ENCODE measurements at regions not wholly inside any gene's neighbourhood (a gene's known extent, or its start where the extent isn't known, plus 50 kb on each side); places are given as distances from the start of the nearest gene placed in this dataset.

GRCh38 chr12:94056419-94057158 lies 91.8 kb upstream of the PLXNC1 start:
- Histone ChIP-seq H3K9me3 (ENCODE audit: control insufficient read depth, low read length) (no peaks in the 10 kb centered on the region), H3K36me3 (ENCODE audit: control insufficient read depth, insufficient read depth, low read length) (no peaks in the 10 kb centered on the region), H3K4me1 (ENCODE audit: control insufficient read depth, insufficient read depth, low read length, poor library complexity, severe bottlenecking) (no peaks in the 10 kb centered on the region), H3K27me3 (replicated peaks; ENCODE audit: control insufficient read depth, insufficient read depth, low read length, poor library complexity, severe bottlenecking) (no peaks in the 10 kb centered on the region), H3K4me3 (ENCODE audit: insufficient read depth, low read depth, low read length, poor library complexity, severe bottlenecking) (no peak overlapping the region), H3K27ac (ENCODE audit: insufficient read depth, low read length, poor library complexity, severe bottlenecking) (no peak overlapping the region)
- DNase-seq: no peak

DNA sequence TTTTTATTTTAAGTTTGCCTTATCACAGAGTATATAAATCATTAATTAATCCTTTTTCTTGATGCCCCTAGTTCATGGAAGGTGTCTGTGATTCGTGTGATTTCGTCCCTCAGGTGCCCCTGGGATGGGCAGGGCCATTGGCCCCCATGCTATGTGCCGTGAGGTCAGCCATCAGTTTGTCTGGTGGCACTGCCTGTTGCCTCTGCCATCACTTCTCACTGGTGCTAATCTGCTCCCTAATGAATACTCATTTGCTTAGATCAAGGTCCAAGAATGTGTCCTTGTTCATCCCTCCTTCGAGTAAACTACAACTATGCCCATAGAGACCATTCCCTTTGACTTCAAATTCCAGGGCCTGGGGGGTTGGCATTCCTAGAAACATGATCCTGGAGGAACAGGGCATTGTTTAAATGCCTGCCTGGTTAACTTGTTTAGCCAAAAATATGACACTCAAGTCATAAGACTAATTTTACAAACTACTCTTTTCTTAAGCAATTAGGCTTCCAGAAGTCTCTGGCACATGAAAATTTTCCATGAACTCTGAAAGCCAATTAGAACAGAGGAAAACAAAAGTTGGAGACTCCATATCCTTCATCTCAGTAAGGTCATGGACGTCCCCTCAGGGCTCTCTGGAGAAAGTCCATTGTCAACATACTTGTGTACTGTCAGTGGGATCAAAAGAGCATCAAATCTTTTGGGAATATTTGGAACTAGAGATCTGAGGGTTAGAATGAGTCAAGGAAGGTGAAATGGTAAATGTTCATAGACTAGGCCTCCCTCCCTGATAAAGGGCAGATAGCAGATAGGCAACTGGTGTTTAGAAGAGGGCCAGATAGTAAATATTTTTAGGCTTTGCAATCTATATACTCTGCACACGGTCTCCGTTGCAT lies 90.9 kb upstream of the PLXNC1 start:
- Histone ChIP-seq H3K36me3 (ENCODE audit: control insufficient read depth, insufficient read depth, low read length) (no peaks in the 10 kb centered on the region), H3K4me3 (ENCODE audit: insufficient read depth, low read depth, low read length, poor library complexity, severe bottlenecking) (no peak overlapping the region), H3K9me3 (ENCODE audit: control insufficient read depth, low read length) (no peaks in the 10 kb centered on the region), H3K27me3 (replicated peaks; ENCODE audit: control insufficient read depth, insufficient read depth, low read length, poor library complexity, severe bottlenecking) (no peaks in the 10 kb centered on the region), H3K4me1 (ENCODE audit: control insufficient read depth, insufficient read depth, low read length, poor library complexity, severe bottlenecking) (no peaks in the 10 kb centered on the region), H3K27ac (ENCODE audit: insufficient read depth, low read length, poor library complexity, severe bottlenecking) (no peak overlapping the region)
- no peak for DNase-seq

- Histone ChIP-seq H3K4me1 (ENCODE audit: control insufficient read depth, insufficient read depth, low read length, poor library complexity, severe bottlenecking) (no peaks in the 10 kb centered on the region), H3K27ac (ENCODE audit: insufficient read depth, low read length, poor library complexity, severe bottlenecking) (no peak overlapping the region), H3K36me3 (ENCODE audit: control insufficient read depth, insufficient read depth, low read length) (no peaks in the 10 kb centered on the region), H3K4me3 (ENCODE audit: insufficient read depth, low read depth, low read length, poor library complexity, severe bottlenecking) (no peak overlapping the region), H3K9me3 (ENCODE audit: control insufficient read depth, low read length) (no peaks in the 10 kb centered on the region), H3K27me3 (replicated peaks; ENCODE audit: control insufficient read depth, insufficient read depth, low read length, poor library complexity, severe bottlenecking) (no peaks in the 10 kb centered on the region)
- DNase-seq: no peak
Observed at GRCh38 chr12:94059394-94060368, 88.7 kb upstream of the PLXNC1 start.

DNA sequence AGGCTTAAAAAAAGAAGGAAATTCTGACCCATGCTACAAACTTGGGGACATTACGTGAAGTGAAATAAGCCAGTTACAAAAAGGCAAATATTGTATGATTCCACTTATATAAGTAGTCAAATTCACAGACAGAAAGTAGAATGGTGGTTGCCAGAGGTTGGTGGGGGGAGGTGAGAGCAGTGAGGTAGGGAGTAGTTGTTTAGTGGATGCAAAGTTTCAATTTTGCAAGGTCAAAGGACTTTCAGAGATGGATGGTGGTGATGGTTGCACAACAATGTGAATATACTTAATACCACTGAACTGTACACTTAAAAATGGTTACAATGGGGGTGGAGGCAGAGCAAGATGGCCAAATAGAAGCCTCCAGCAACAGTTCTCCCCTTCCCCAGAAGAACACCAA lies 86.2 kb upstream of the PLXNC1 start:
- H3K4me3 ChIP-seq (ENCODE audit: insufficient read depth, low read depth, low read length, poor library complexity, severe bottlenecking): no peak overlapping the region
- H3K4me1 ChIP-seq (ENCODE audit: control insufficient read depth, insufficient read depth, low read length, poor library complexity, severe bottlenecking): no peaks in the 10 kb centered on the region
- DNase-seq: no peak
- no peaks in the 10 kb centered on the region for H3K9me3 ChIP-seq (ENCODE audit: control insufficient read depth, low read length)
- H3K27me3 ChIP-seq (replicated peaks; ENCODE audit: control insufficient read depth, insufficient read depth, low read length, poor library complexity, severe bottlenecking): no peaks in the 10 kb centered on the region
- H3K36me3 ChIP-seq (ENCODE audit: control insufficient read depth, insufficient read depth, low read length): no peaks in the 10 kb centered on the region
- H3K27ac ChIP-seq (ENCODE audit: insufficient read depth, low read length, poor library complexity, severe bottlenecking): no peak overlapping the region

- H3K27ac ChIP-seq (ENCODE audit: insufficient read depth, low read length, poor library complexity, severe bottlenecking): no peak overlapping the region
- H3K36me3 ChIP-seq (ENCODE audit: control insufficient read depth, insufficient read depth, low read length): no peaks in the 10 kb centered on the region
- H3K4me1 ChIP-seq (ENCODE audit: control insufficient read depth, insufficient read depth, low read length, poor library complexity, severe bottlenecking): no peaks in the 10 kb centered on the region
- H3K4me3 ChIP-seq (ENCODE audit: insufficient read depth, low read depth, low read length, poor library complexity, severe bottlenecking): no peak overlapping the region
- H3K9me3 ChIP-seq (ENCODE audit: control insufficient read depth, low read length): no peaks in the 10 kb centered on the region
- H3K27me3 ChIP-seq (replicated peaks; ENCODE audit: control insufficient read depth, insufficient read depth, low read length, poor library complexity, severe bottlenecking): no peaks in the 10 kb centered on the region
- DNase-seq: no peak
Observed at GRCh38 chr12:94062796-94063635, 85.4 kb upstream of the PLXNC1 start.

- Histone ChIP-seq H3K27me3 (replicated peaks; ENCODE audit: control insufficient read depth, insufficient read depth, low read length, poor library complexity, severe bottlenecking) (no peaks in the 10 kb centered on the region), H3K4me1 (ENCODE audit: control insufficient read depth, insufficient read depth, low read length, poor library complexity, severe bottlenecking) (no peaks in the 10 kb centered on the region), H3K27ac (ENCODE audit: insufficient read depth, low read length, poor library complexity, severe bottlenecking) (no peak overlapping the region), H3K36me3 (ENCODE audit: control insufficient read depth, insufficient read depth, low read length) (no peaks in the 10 kb centered on the region), H3K9me3 (ENCODE audit: control insufficient read depth, low read length) (no peaks in the 10 kb centered on the region), H3K4me3 (ENCODE audit: insufficient read depth, low read depth, low read length, poor library complexity, severe bottlenecking) (no peak overlapping the region)
- no peak for DNase-seq
Observed at GRCh38 chr12:94070520-94070919, 77.9 kb upstream of the PLXNC1 start.

DNA sequence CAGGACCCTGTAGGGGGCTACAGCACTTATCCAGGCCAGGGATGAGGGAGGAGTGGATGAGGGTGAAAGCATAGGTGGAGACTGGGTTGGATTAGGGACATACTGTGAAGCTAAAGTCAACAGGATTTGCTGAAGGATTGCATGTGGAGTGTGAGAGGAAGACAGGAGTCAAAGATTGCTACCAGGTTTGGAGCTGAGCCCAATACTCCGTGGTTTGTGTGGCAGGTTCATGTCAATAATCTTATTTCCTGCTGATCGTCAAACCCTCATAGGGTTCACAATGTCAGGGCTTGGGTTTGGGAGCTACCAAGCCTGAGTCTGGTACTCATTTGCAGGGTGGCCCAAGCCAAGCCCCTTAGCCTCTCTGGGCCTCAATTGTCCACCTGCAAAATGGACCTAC lies 77.1 kb upstream of the PLXNC1 start:
- Histone ChIP-seq H3K4me1 (ENCODE audit: control insufficient read depth, insufficient read depth, low read length, poor library complexity, severe bottlenecking) (no peaks in the 10 kb centered on the region), H3K9me3 (ENCODE audit: control insufficient read depth, low read length) (no peaks in the 10 kb centered on the region), H3K36me3 (ENCODE audit: control insufficient read depth, insufficient read depth, low read length) (no peaks in the 10 kb centered on the region), H3K4me3 (ENCODE audit: insufficient read depth, low read depth, low read length, poor library complexity, severe bottlenecking) (no peak overlapping the region), H3K27me3 (replicated peaks; ENCODE audit: control insufficient read depth, insufficient read depth, low read length, poor library complexity, severe bottlenecking) (no peaks in the 10 kb centered on the region), H3K27ac (ENCODE audit: insufficient read depth, low read length, poor library complexity, severe bottlenecking) (no peak overlapping the region)
- no peak for DNase-seq

DNA sequence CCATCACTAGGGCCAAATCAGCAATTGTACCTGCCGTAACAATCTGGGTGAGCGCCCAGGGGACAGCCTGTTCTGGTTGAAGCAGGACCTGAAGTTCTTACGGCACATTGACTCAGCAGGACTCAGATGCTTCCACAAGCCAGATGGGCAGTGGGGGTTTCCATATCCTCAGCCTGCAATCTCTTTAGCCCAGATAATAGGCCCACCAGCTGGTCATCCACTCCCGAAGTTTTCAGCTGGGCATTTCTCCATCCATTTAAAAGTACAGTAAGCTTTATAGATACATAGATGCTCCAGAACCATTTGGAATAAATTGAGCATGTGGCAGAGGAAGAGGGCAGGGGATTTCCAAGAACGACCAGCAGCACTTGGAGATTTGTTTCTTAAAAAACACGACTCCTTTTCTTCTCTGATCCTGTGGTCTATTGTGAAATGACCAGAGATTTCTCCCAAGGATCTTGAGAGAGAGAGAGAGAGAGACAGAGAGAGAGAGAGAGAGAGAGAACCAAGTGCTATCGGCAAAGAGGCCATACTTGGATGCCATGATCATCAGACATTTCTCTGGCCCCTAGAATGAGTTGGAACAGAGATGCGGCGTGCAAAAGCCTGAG lies 74.8 kb upstream of the PLXNC1 start:
- Histone ChIP-seq H3K27ac (ENCODE audit: insufficient read depth, low read length, poor library complexity, severe bottlenecking) (no peak overlapping the region), H3K9me3 (ENCODE audit: control insufficient read depth, low read length) (no peaks in the 10 kb centered on the region), H3K4me1 (ENCODE audit: control insufficient read depth, insufficient read depth, low read length, poor library complexity, severe bottlenecking) (no peaks in the 10 kb centered on the region), H3K36me3 (ENCODE audit: control insufficient read depth, insufficient read depth, low read length) (no peaks in the 10 kb centered on the region), H3K4me3 (ENCODE audit: insufficient read depth, low read depth, low read length, poor library complexity, severe bottlenecking) (no peak overlapping the region), H3K27me3 (replicated peaks; ENCODE audit: control insufficient read depth, insufficient read depth, low read length, poor library complexity, severe bottlenecking) (no peaks in the 10 kb centered on the region)
- DNase-seq: no peak

All from effector memory CD4-positive, alpha-beta T cell (primary cell).